Superior temporal gyrus (tissue), 1 donor: ENCODE measurements at regions not wholly inside any gene's neighbourhood (a gene's known extent, or its start where the extent isn't known, plus 50 kb on each side); places are given as distances from the start of the nearest gene placed in this dataset.

Source experiments
- DNase-seq: peaks from one replicate; pipeline ENCODE4 v3.0.0-alpha.2; 2016; ENCODE audit errors: extremely low spot score

DNA sequence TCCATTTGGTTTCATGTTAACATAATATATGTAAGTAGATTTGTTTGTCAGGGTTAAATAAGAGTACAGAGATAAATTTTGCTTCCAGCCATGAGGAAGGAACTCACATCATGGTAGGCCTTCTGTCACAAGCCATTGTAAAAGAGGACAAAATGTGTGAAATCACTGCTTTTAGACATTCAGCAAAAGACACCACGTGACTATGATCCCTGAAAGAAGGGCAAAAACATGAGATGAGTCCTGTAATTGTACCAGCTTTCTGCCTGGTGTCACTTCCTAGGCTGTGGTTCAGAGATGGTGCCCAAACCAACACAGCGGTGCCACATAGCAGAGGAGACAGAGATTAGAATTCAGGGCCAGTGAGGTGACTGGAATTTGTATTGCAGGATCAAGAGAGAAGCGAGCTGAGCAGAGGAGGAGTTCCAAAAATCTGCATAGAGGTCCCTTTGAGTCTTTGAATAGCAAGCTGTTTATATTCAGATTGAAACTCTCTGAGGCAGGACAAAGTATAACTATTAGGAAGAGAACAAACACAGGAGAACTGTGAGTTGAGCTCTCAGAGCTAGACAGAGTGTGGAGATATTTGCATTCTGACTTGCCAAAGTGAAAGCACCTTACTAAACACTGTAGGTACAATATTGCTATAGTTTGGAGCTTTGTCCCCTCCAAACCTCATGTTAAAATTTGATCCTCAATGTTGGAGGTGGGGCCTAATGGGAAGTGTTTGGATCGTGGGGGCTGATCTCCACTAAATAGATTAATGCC, 52.6 kb upstream of the PDE7B start:
- DNase-seq: no peak
